Posterior vena cava (tissue), 2 donors: ENCODE measurements at regions not wholly inside any gene's neighbourhood (a gene's known extent, or its start where the extent isn't known, plus 50 kb on each side); places are given as distances from the start of the nearest gene placed in this dataset.
"Not testable (repeated sequence)": the region's sequence is repeated elsewhere in the genome, so short reads cannot be mapped to it uniquely, and the experiment has no call there.

Experiments used
- DNase-seq: peaks from one replicate; pipeline ENCODE4 v3.0.0-alpha.2; 2020; ENCODE audit warnings: low spot score
- intact Hi-C, 2 donors: fragments of 100-400 bp; cut with DNase I; formaldehyde crosslinking; loops; one replicate each; pipeline versions ENCODE4 v1.14.1 to v1.14.2; 2022 to 2023
- donor health status: DM: yes; HTN: yes; CAD: no.
- donor health status: DM: yes; HTN: yes; CAD: no.

DNA sequence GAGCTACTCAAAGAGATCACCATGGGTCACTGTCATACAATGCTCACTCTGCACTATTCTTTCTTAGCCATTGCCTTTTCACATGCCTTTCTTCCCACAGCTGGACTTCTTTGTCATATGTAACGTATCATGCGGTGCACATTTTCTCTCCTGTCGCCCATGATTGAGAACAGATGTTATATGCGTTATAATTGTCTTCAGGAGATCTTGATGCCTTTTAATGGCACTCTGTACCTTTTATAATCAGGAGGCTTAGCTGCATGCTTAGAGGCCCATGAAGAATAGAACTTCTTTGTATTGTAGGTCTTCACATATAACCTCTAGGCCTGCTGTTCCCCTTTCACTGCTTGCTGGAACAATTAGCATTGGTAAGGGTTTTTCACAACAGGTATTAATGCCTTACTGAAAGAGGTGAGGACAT lies 436.1 kb downstream of the CDH10 start:
- intact Hi-C loops, result no loop called here
- no peak for DNase-seq

DNA sequence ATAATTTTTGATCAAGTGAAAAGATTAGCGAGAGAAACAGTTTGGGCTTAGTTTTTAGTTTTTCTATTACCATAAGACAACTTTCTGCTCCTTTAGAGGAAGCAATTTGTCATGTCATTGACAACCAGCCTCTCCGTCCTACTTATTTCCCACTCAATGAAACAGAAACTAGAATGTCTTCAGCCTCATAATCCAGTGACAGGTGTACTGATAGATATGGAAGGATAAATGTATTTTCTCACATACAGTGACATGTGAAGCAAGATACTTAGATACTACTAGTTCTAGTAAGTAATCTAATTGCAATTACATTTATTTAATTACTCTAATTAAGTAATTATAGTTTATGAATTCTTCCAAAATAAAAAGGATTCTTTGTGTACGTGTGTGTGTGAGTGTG lies 429.7 kb downstream of the CDH10 start:
- DNase-seq, result no peak
- intact Hi-C loops, result no loop called here

DNA sequence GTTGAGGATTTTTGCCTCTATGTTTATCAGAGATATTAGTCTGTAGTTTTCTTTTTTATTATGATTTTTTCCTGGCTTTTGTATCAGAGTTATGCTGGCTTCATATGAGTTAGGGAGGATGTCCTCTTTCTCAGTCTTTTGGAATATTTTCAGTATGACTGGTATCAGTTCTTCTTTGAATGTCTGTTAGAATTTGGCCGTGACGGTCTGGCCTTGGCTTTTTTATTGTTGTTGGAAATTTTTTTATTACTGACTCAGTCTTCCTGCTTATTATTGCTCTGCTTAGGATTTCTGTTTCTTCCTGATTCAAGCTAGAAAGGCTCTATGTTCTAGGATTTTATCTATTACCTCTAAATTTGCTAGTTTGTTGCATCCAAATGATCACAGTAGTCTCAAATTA lies 421.9 kb downstream of the CDH10 start:
- no peak for DNase-seq
- intact Hi-C loops, result no loop called here

DNA sequence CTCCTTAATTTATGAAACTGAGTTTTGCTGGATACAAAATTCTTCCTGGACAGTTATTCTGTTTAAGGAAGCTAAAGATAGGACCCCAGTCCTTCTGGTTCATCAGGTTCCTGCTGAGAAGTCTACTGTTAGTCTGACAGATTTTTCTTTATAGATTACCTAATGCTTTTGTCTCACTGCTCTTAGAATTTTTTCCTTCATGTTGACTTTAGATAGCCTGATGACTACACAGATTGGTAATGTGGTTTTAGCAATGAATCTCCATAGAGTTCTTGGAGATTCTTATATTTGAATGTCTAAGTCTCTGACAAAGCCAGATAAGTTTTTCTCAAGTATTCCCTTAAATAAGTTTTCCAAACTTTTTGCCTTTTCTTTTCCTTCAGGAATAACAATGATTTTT lies 419.7 kb downstream of the CDH10 start:
- intact Hi-C loops, result no loop called here
- DNase-seq, result no peak

DNA sequence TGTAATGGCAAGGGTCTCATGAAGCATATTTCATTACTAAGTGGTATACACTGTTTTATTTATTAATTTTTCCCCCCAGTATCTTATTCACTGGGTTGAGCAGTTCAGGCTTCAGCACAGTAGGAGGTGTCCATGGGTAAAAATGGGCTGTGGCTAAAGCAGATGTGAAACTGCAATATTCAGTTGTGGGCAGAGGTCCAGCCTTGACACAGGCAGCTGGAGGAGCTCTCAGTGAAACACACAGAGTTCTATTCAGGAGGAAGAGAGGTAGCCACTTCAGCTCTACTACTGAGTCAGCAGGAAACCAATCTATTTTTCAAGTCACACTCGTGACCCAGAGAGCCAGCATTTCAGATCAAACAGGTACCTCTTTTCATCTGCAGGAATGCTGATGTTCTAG lies 418.3 kb downstream of the CDH10 start:
- no peak for DNase-seq
- intact Hi-C loops, result no loop called here

GRCh38 chr5:24227881-24228280 lies 416.9 kb downstream of the CDH10 start:
- DNase-seq, intact Hi-C loops: not testable (repeated sequence)

GRCh38 chr5:24232041-24232440 lies 412.7 kb downstream of the CDH10 start:
- intact Hi-C loops, result no loop called here

GRCh38 chr5:24232929-24233498 lies 411.8 kb downstream of the CDH10 start:
- intact Hi-C loops, result no loop called here
- DNase-seq, result no peak

More at GRCh38 chr5:24232041-24232440, 412.7 kb downstream of the CDH10 start:
- DNase-seq, result no peak

GRCh38 chr5:24235946-24236345 lies 408.8 kb downstream of the CDH10 start:
- no peak for DNase-seq
- intact Hi-C loops, result no loop called here

- intact Hi-C loops, result no loop called here
- no peak for DNase-seq
Measured at GRCh38 chr5:24245821-24246220, 399.0 kb downstream of the CDH10 start.

DNA sequence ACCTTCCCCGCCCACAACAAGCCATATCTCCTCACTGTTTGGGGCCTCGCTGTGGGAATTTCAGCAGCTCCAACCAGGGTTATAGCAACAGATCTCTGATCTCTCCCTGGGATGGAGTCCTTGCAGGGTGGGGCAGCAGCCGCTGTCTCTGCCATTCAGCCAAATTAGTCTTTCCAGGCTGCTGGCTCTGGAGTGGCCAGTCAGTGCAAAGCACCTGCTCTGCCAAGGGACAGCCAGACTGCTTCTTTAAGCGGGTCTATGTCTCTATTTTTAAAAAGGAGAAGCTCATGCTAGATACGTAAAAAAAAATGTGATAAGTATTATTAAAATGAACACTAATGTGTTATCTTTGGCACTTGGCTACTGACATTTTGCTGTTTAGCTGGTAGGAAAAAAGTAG lies 380.2 kb downstream of the CDH10 start:
- intact Hi-C loops, result no loop called here
- DNase-seq, result no peak

DNA sequence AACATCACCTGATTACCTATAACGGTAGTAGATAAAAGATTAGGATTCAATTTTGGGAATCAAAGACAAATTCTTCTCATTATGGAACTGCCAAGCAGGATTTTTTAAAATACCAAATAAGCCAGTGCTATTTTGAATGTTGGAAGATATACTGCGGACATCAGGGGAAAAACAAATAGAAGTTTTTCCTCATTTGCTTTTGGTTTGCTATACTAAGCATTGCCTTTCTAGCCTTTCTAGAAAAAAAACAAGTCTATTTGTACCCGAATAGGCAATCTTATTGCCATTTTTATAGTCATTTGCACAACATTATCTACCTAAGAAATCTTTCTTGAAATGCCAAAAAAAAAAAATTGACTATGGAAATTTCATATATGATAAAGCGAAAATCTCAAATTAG lies 379.5 kb downstream of the CDH10 start:
- intact Hi-C loops, result no loop called here
- no peak for DNase-seq

- no peak for DNase-seq
- intact Hi-C loops, result no loop called here
Measured at GRCh38 chr5:24268482-24269056, 376.2 kb downstream of the CDH10 start.

GRCh38 chr5:24271702-24272118 lies 373.1 kb downstream of the CDH10 start:
- intact Hi-C loops, DNase-seq: not testable (repeated sequence)

GRCh38 chr5:24272741-24273140 lies 372.0 kb downstream of the CDH10 start:
- intact Hi-C loops, result no loop called here
- no peak for DNase-seq

DNA sequence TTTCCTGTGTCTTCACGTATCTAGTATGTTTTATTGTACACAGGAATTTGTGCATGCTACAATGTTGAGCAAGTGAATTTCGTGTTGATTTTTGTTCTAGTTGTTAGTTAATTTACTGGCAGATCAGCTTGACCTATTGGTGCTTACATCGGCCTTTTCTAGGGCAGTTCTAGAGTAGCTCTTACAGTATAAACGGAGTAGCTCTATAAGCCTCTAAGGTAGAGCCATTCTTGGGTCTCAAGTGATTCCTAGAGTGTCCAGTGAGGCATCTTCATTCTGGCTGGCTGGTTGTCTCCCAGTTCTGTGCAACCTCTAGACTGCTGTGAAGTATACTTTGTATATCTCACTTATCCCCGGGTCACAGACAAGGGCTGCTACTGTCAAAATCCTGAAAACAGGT lies 364.6 kb downstream of the CDH10 start:
- no peak for DNase-seq
- intact Hi-C loops, result no loop called here

GRCh38 chr5:24281818-24282217 lies 363.0 kb downstream of the CDH10 start:
- intact Hi-C loops, result no loop called here
- DNase-seq, result no peak

- DNase-seq, result no peak
- intact Hi-C loops, result no loop called here
Measured at GRCh38 chr5:24289582-24290335, 355.0 kb downstream of the CDH10 start.

GRCh38 chr5:24290536-24290935 lies 354.2 kb downstream of the CDH10 start:
- intact Hi-C loops, result no loop called here
- DNase-seq, result no peak

GRCh38 chr5:24291916-24292315 lies 352.9 kb downstream of the CDH10 start:
- intact Hi-C loops, result no loop called here
- DNase-seq, result no peak

DNA sequence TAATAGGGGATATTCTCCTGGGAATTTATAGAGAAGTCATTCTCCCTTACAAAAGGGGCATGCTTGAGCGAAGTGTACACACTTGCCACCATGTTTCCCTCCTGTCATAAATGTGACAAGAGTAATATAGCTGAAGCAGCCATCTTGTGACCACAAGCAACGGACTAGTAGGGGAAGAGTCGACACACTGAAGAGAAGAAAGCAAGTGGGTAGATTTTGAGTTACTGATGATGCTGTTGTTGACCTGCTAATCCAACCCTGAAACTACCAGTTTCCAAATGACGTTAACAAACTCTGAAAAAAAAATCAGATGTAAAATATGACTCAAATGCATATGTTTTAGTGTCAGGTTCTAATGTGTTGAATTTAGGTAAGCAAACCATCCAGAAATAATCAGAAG lies 350.4 kb downstream of the CDH10 start:
- intact Hi-C loops, result no loop called here
- no peak for DNase-seq
